GM21576 (cell line): ENCODE measurements at regions not wholly inside any gene's neighbourhood (a gene's known extent, or its start where the extent isn't known, plus 50 kb on each side); places are given as distances from the start of the nearest gene placed in this dataset.

ENCODE experiments used
- ATAC-seq: cut with Tn5 transposase; IDR thresholded peaks from one replicate; pipeline ENCODE4 v1.9.1; 2021; ENCODE audit warnings: mild to moderate bottlenecking, moderate library complexity; ENCODE audit not compliant: unreplicated experiment

DNA sequence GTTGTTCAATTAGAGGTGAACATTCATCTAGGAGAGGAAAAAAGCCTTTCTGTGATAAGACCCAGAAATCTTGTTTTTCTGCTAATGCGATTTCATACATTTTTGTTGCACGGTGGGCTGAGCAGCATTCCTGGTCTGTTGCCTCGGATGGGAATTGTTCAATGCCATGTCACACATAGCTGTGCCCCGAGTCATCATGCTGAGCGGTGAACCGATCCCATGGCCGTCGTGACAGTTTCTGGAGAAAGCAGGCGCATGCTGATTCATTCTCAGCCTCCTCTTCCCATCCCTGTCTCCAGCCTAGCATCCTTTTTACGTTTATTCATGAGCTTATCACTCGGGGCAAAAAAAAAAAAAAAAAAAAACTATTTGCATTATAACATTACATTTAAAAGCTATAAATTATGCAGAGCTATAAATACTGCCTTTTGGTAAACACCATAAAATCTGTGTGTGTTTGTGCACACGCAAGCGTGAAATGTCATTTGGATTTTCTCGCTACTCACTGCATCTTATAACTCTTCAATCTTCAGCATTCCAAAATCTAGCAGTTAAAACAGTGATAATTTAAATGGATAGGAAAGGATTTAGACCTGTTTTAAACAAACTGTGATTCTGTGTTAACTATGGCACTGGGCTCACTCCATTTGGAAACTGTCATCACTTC is 58.9 kb upstream of the IFNGR1 start:
- no peak for ATAC-seq

DNA sequence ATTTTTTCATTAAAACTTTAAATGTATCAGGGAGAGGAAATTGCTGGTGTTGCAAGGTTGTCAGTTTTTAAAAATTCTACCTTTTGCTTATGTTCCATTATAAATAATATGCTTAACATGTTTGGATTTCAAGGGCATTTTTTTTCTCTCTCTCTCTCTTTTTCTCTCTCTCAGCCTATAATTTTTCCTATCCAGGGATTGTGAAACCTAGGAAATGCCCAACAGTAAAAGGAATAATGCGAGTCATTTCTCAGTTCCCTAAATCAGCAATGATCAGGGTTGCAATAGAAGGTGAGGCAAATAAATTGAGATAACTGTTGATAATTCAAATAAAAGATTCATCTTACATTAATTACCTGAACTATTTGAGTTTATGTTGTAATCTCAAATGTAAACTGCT is 53.2 kb upstream of the IFNGR1 start:
- ATAC-seq, result no peak

GRCh38 chr6:137271245-137272183 is 52.3 kb upstream of the IFNGR1 start:
- ATAC-seq, result no peak

DNA sequence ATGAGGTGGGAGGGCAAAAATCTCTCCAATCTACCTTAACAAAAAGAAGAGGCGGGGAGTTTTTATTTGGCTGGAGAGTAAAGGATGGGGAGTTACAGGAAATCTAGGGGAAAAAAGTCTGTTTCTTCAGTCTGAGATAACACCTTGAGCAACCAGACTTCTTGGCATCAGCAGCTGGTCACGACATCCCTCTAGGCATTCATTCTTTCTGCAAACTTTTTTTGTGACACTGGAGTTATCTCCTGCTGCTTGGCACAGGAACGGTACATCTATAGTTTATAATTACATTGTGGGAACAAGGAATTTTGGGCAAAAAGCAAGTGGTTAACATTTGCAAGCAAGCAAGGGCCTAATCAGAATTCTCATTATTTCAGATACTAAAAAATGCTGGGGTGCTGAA is 50.6 kb upstream of the IFNGR1 start:
- ATAC-seq, result no peak

DNA sequence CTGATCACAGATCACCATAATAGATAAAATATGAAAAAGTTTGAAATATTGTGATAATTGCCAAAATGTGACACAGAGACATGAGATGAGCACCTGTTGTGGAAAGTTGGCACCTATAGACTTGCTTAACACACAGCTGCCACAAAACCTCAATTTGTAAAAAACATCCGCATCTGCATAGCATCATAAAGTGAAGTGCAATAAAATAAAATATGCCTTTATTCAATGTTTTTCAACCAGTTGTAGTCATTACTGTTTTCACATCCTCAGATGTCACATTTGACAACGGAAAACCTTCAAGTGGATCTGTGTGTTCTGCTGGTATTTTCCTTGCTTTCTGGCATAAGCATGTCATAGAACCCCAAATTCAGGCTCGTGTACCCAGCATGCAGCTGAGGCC is 50.2 kb upstream of the IFNGR1 start:
- ATAC-seq, result no peak
